Fibroblast of lung (primary cell): ENCODE measurements at regions not wholly inside any gene's neighbourhood (a gene's known extent, or its start where the extent isn't known, plus 50 kb on each side); places are given as distances from the start of the nearest gene placed in this dataset.

Experiments used
- DNase-seq, 2 donors: peaks; one replicate each; pipeline versions ENCODE4 v3.0.0 to v3.0.0-alpha.2; 2010; ENCODE audit warnings: low read depth in 2 of 2
- H2AFZ ChIP-seq: 2 replicates; pipeline ENCODE4 v1.5.1; 2012; ENCODE audit warnings: low read length, control low read depth, inconsistent platforms
- H3K27ac ChIP-seq: 2 replicates; pipeline ENCODE4 v1.5.1; 2011; ENCODE audit warnings: low read length, control low read depth; ENCODE audit not compliant: insufficient read depth
- H3K27me3 ChIP-seq: 2 replicates; pipeline ENCODE4 v1.5.1; 2011; ENCODE audit warnings: mild to moderate bottlenecking, low read length; ENCODE audit not compliant: control insufficient read depth, insufficient read depth
- H3K36me3 ChIP-seq: 2 replicates; pipeline ENCODE4 v1.5.1; 2011; ENCODE audit warnings: low read length; ENCODE audit not compliant: control insufficient read depth, insufficient read depth
- H3K4me1 ChIP-seq: 2 replicates; pipeline ENCODE4 v1.5.1; 2011; ENCODE audit warnings: low read length; ENCODE audit not compliant: control insufficient read depth, insufficient read depth; ENCODE audit errors: extremely low read depth
- H3K4me2 ChIP-seq: 2 replicates; pipeline ENCODE4 v1.5.1; 2011; ENCODE audit warnings: low read length, control low read depth; ENCODE audit not compliant: insufficient read depth; ENCODE audit errors: extremely low read depth
- H3K4me3 ChIP-seq, 4 experiments: fragments of 200-600 bp in 1 of 4; sonication (generic) in 1 of 4; replicated peaks in 1 of 4; 2 replicates each; pipeline ENCODE4 v1.5.1; 2011 to 2016; ENCODE audit warnings: low read length in 4 of 4, low read depth in 3 of 4, mild to moderate bottlenecking in 3 of 4, control low read depth in 2 of 4, inconsistent platforms in 1 of 4, mixed read lengths in 1 of 4; ENCODE audit not compliant: insufficient read depth in 1 of 4; ENCODE audit errors: control extremely low read depth in 1 of 4
- H3K79me2 ChIP-seq: 2 replicates; pipeline ENCODE4 v1.5.1; 2012; ENCODE audit warnings: mild to moderate bottlenecking, low read length, inconsistent platforms; ENCODE audit not compliant: control insufficient read depth, insufficient read depth
- H3K9ac ChIP-seq: 2 replicates; pipeline ENCODE4 v1.5.1; 2011; ENCODE audit warnings: mild to moderate bottlenecking, low read length, control low read depth; ENCODE audit not compliant: insufficient read depth
- H3K9me3 ChIP-seq: 2 replicates; pipeline ENCODE4 v1.5.1; 2012; ENCODE audit warnings: low read depth, low read length; ENCODE audit not compliant: control insufficient read depth, insufficient read depth
- H4K20me1 ChIP-seq: 2 replicates; pipeline ENCODE4 v1.5.1; 2011; ENCODE audit warnings: low read length; ENCODE audit not compliant: control insufficient read depth, insufficient read depth; ENCODE audit errors: extremely low read depth
- CTCF ChIP-seq, 2 donors: IDR thresholded peaks in 1 of 2; conservative IDR thresholded peaks in 1 of 2; 1 replicate in 1 of 2; 2 replicates in 1 of 2; pipeline ENCODE4 v1.5.1; 2011 to 2012; ENCODE audit warnings: low read length in 2 of 2, control low read depth in 1 of 2, inconsistent platforms in 1 of 2, low read depth in 1 of 2, mild to moderate bottlenecking in 1 of 2
- EZH2 ChIP-seq: IDR thresholded peaks from 2 replicates; pipeline ENCODE4 v1.5.1; 2012; ENCODE audit warnings: low read length, control low read depth, mild to moderate bottlenecking; ENCODE audit errors: missing control alignments

GRCh38 chr5:85938201-85938600, 679.5 kb upstream of the COX7C start:
- no peak for TF ChIP-seq EZH2
- no peak for TF ChIP-seq CTCF (conservative IDR thresholded peaks at IDR 0.05 in 1 of 2, IDR thresholded peaks at IDR 0.05 in 1 of 2; ENCODE audit: low read depth in 1 of 2, low read length in 2 of 2)
- no peaks in the 10 kb centered on the region for H3K9me3 ChIP-seq

GRCh38 chr5:85951707-85952210, 666.0 kb upstream of the COX7C start:
- no peak for TF ChIP-seq CTCF (conservative IDR thresholded peaks at IDR 0.05 in 1 of 2, IDR thresholded peaks at IDR 0.05 in 1 of 2; ENCODE audit: low read depth in 1 of 2, low read length in 2 of 2)
- no peak for TF ChIP-seq EZH2
- Histone ChIP-seq H4K20me1 (no peaks in the 10 kb centered on the region), H3K4me2 (no peak overlapping the region), H3K9ac (no peak overlapping the region), H3K4me1 (no peaks in the 10 kb centered on the region), H2AFZ (no peak overlapping the region), H3K27ac (no peak overlapping the region), H3K36me3 (no peaks in the 10 kb centered on the region), H3K4me3 (no peak overlapping the region), H3K27me3 (no peaks in the 10 kb centered on the region), H3K9me3 (no peaks in the 10 kb centered on the region), H3K79me2 (no peaks in the 10 kb centered on the region)
- no peak for DNase-seq

More at GRCh38 chr5:85938201-85938600, 679.5 kb upstream of the COX7C start:
- Histone ChIP-seq H3K4me2 (no peak overlapping the region), H3K79me2 (no peaks in the 10 kb centered on the region), H3K4me3 (no peak overlapping the region), H2AFZ (no peak overlapping the region), H3K27me3 (no peaks in the 10 kb centered on the region), H3K9ac (no peak overlapping the region), H4K20me1 (no peaks in the 10 kb centered on the region), H3K4me1 (no peaks in the 10 kb centered on the region), H3K27ac (no peak overlapping the region), H3K36me3 (no peaks in the 10 kb centered on the region)
- no peak for DNase-seq

GRCh38 chr5:85952680-85953079, 665.1 kb upstream of the COX7C start:
- no peaks in the 10 kb centered on the region for H3K79me2 ChIP-seq
- H3K9me3 ChIP-seq: no peaks in the 10 kb centered on the region
- no peak for DNase-seq
- H3K36me3 ChIP-seq: no peaks in the 10 kb centered on the region
- H3K4me2 ChIP-seq: no peak overlapping the region
- no peak for TF ChIP-seq CTCF (conservative IDR thresholded peaks at IDR 0.05 in 1 of 2, IDR thresholded peaks at IDR 0.05 in 1 of 2; ENCODE audit: low read depth in 1 of 2, low read length in 2 of 2)
- no peak for TF ChIP-seq EZH2
- H3K27ac ChIP-seq: no peak overlapping the region
- no peak overlapping the region for H3K9ac ChIP-seq
- H4K20me1 ChIP-seq: no peaks in the 10 kb centered on the region
- H3K4me1 ChIP-seq: no peaks in the 10 kb centered on the region
- no peak overlapping the region for H2AFZ ChIP-seq
- no peak overlapping the region for H3K4me3 ChIP-seq
- H3K27me3 ChIP-seq: no peaks in the 10 kb centered on the region
